ENCODE measurements at regions not wholly inside any gene's neighbourhood (a gene's known extent, or its start where the extent isn't known, plus 50 kb on each side); places are given as distances from the start of the nearest gene placed in this dataset.
"Not testable (repeated sequence)": the region's sequence is repeated elsewhere in the genome, so short reads cannot be mapped to it uniquely, and the experiment has no call there.

- Histone ChIP-seq H3K27ac (ENCODE audit: low read depth in 2 of 2, low read length in 1 of 2) (no peak overlapping the region), H3K4me1 (ENCODE audit: control insufficient read depth in 2 of 2, insufficient read depth in 2 of 2, low read length in 1 of 2) (no peaks in the 10 kb centered on the region), H3K36me3 (ENCODE audit: control insufficient read depth in 2 of 2, insufficient read depth in 2 of 2, low read length in 1 of 2) (no peaks in the 10 kb centered on the region), H3K4me3 (ENCODE audit: low read depth in 1 of 2, low read length in 2 of 2) (no peak overlapping the region), H3K27me3 (ENCODE audit: control insufficient read depth in 1 of 2, insufficient read depth in 2 of 2, low read length in 2 of 2) (peaks cover 0 to 4% of the 10 kb centered on the region in 2 donors), H3K9me3 (ENCODE audit: control insufficient read depth in 2 of 2, insufficient read depth in 1 of 2, low read depth in 1 of 2, low read length in 1 of 2) (no peaks in the 10 kb centered on the region)
- 19 to 40% methylated on average over 8 of the region's 8 CpGs for WGBS, 2 donors
Observed at GRCh38 chr11:128039140-128040021, 548.0 kb downstream of the ETS1 start.

- no peak overlapping the region for H3K4me3 ChIP-seq (ENCODE audit: low read depth in 1 of 2, low read length in 2 of 2)
- H3K27ac ChIP-seq (ENCODE audit: low read depth in 2 of 2, low read length in 1 of 2): no peak overlapping the region
- H3K36me3 ChIP-seq (ENCODE audit: control insufficient read depth in 2 of 2, insufficient read depth in 2 of 2, low read length in 1 of 2): no peaks in the 10 kb centered on the region
- peaks cover 0 to 4% of the 10 kb centered on the region in 2 donors for H3K27me3 ChIP-seq (ENCODE audit: control insufficient read depth in 1 of 2, insufficient read depth in 2 of 2, low read length in 2 of 2)
- 69 to 78% methylated on average over 4 of the region's 4 CpGs for WGBS, 2 donors
- H3K4me1 ChIP-seq (ENCODE audit: control insufficient read depth in 2 of 2, insufficient read depth in 2 of 2, low read length in 1 of 2): no peaks in the 10 kb centered on the region
- no peaks in the 10 kb centered on the region for H3K9me3 ChIP-seq (ENCODE audit: control insufficient read depth in 2 of 2, insufficient read depth in 1 of 2, low read depth in 1 of 2, low read length in 1 of 2)
Observed at GRCh38 chr11:128036556-128037093, 550.7 kb downstream of the ETS1 start.

- H3K4me1 ChIP-seq (ENCODE audit: control insufficient read depth in 2 of 2, insufficient read depth in 2 of 2, low read length in 1 of 2): no peaks in the 10 kb centered on the region
- H3K4me3 ChIP-seq (ENCODE audit: low read depth in 1 of 2, low read length in 2 of 2): no peak overlapping the region
- no peaks in the 10 kb centered on the region for H3K36me3 ChIP-seq (ENCODE audit: control insufficient read depth in 2 of 2, insufficient read depth in 2 of 2, low read length in 1 of 2)
- H3K9me3 ChIP-seq (ENCODE audit: control insufficient read depth in 2 of 2, insufficient read depth in 1 of 2, low read depth in 1 of 2, low read length in 1 of 2): no peaks in the 10 kb centered on the region
- H3K27ac ChIP-seq (ENCODE audit: low read depth in 2 of 2, low read length in 1 of 2): no peak overlapping the region
- 77 to 78% methylated on average over 5 of the region's 5 CpGs for WGBS, 2 donors
- H3K27me3 ChIP-seq (ENCODE audit: control insufficient read depth in 1 of 2, insufficient read depth in 2 of 2, low read length in 2 of 2): peaks cover 0 to 4% of the 10 kb centered on the region in 2 donors
Observed at GRCh38 chr11:128036006-128036405, 551.4 kb downstream of the ETS1 start.

- 51 to 54% methylated on average over 14 of the region's 14 CpGs for WGBS, 2 donors
- not testable (repeated sequence) for H3K27ac ChIP-seq (ENCODE audit: low read depth in 2 of 2, low read length in 1 of 2); H3K9me3 ChIP-seq (ENCODE audit: control insufficient read depth in 2 of 2, insufficient read depth in 1 of 2, low read depth in 1 of 2, low read length in 1 of 2); H3K4me1 ChIP-seq (ENCODE audit: control insufficient read depth in 2 of 2, insufficient read depth in 2 of 2, low read length in 1 of 2); H3K4me3 ChIP-seq (ENCODE audit: low read depth in 1 of 2, low read length in 2 of 2); H3K36me3 ChIP-seq (ENCODE audit: control insufficient read depth in 2 of 2, insufficient read depth in 2 of 2, low read length in 1 of 2); H3K27me3 ChIP-seq (ENCODE audit: control insufficient read depth in 1 of 2, insufficient read depth in 2 of 2, low read length in 2 of 2)
Observed at GRCh38 chr11:128031538-128032134, 555.7 kb downstream of the ETS1 start.

GRCh38 chr11:128029219-128029722 is 558.1 kb downstream of the ETS1 start:
- Histone ChIP-seq H3K36me3 (ENCODE audit: control insufficient read depth in 2 of 2, insufficient read depth in 2 of 2, low read length in 1 of 2) (no peaks in the 10 kb centered on the region), H3K27ac (ENCODE audit: low read depth in 2 of 2, low read length in 1 of 2) (no peak overlapping the region), H3K4me1 (ENCODE audit: control insufficient read depth in 2 of 2, insufficient read depth in 2 of 2, low read length in 1 of 2) (no peaks in the 10 kb centered on the region), H3K4me3 (ENCODE audit: low read depth in 1 of 2, low read length in 2 of 2) (no peak overlapping the region), H3K9me3 (ENCODE audit: control insufficient read depth in 2 of 2, insufficient read depth in 1 of 2, low read depth in 1 of 2, low read length in 1 of 2) (no peaks in the 10 kb centered on the region), H3K27me3 (ENCODE audit: control insufficient read depth in 1 of 2, insufficient read depth in 2 of 2, low read length in 2 of 2) (no peaks in the 10 kb centered on the region)
- WGBS, 2 donors: 1 to 4% methylated on average over 1 of the region's 1 CpG

GRCh38 chr11:128026596-128026995 is 560.8 kb downstream of the ETS1 start:
- Histone ChIP-seq H3K4me1 (ENCODE audit: control insufficient read depth in 2 of 2, insufficient read depth in 2 of 2, low read length in 1 of 2) (no peaks in the 10 kb centered on the region), H3K27me3 (ENCODE audit: control insufficient read depth in 1 of 2, insufficient read depth in 2 of 2, low read length in 2 of 2) (no peaks in the 10 kb centered on the region), H3K9me3 (ENCODE audit: control insufficient read depth in 2 of 2, insufficient read depth in 1 of 2, low read depth in 1 of 2, low read length in 1 of 2) (no peaks in the 10 kb centered on the region), H3K27ac (ENCODE audit: low read depth in 2 of 2, low read length in 1 of 2) (no peak overlapping the region), H3K4me3 (ENCODE audit: low read depth in 1 of 2, low read length in 2 of 2) (no peak overlapping the region), H3K36me3 (ENCODE audit: control insufficient read depth in 2 of 2, insufficient read depth in 2 of 2, low read length in 1 of 2) (no peaks in the 10 kb centered on the region)
- 36 to 39% methylated on average over 6 of the region's 6 CpGs for WGBS, 2 donors

- H3K9me3 ChIP-seq (ENCODE audit: control insufficient read depth in 2 of 2, insufficient read depth in 1 of 2, low read depth in 1 of 2, low read length in 1 of 2): no peaks in the 10 kb centered on the region
- no peak overlapping the region for H3K4me3 ChIP-seq (ENCODE audit: low read depth in 1 of 2, low read length in 2 of 2)
- H3K27ac ChIP-seq (ENCODE audit: low read depth in 2 of 2, low read length in 1 of 2): no peak overlapping the region
- no peaks in the 10 kb centered on the region for H3K36me3 ChIP-seq (ENCODE audit: control insufficient read depth in 2 of 2, insufficient read depth in 2 of 2, low read length in 1 of 2)
- no peaks in the 10 kb centered on the region for H3K27me3 ChIP-seq (ENCODE audit: control insufficient read depth in 1 of 2, insufficient read depth in 2 of 2, low read length in 2 of 2)
- H3K4me1 ChIP-seq (ENCODE audit: control insufficient read depth in 2 of 2, insufficient read depth in 2 of 2, low read length in 1 of 2): no peaks in the 10 kb centered on the region
Observed at GRCh38 chr11:128022761-128023160, 564.6 kb downstream of the ETS1 start.

- no peaks in the 10 kb centered on the region for H3K27me3 ChIP-seq (ENCODE audit: control insufficient read depth in 1 of 2, insufficient read depth in 2 of 2, low read length in 2 of 2)
- no peaks in the 10 kb centered on the region for H3K9me3 ChIP-seq (ENCODE audit: control insufficient read depth in 2 of 2, insufficient read depth in 1 of 2, low read depth in 1 of 2, low read length in 1 of 2)
- no peaks in the 10 kb centered on the region for H3K36me3 ChIP-seq (ENCODE audit: control insufficient read depth in 2 of 2, insufficient read depth in 2 of 2, low read length in 1 of 2)
- no peak overlapping the region for H3K27ac ChIP-seq (ENCODE audit: low read depth in 2 of 2, low read length in 1 of 2)
- no peaks in the 10 kb centered on the region for H3K4me1 ChIP-seq (ENCODE audit: control insufficient read depth in 2 of 2, insufficient read depth in 2 of 2, low read length in 1 of 2)
- no peak overlapping the region for H3K4me3 ChIP-seq (ENCODE audit: low read depth in 1 of 2, low read length in 2 of 2)
- 69 to 72% methylated on average over 3 of the region's 3 CpGs for WGBS, 2 donors
Observed at GRCh38 chr11:128022007-128022368, 565.4 kb downstream of the ETS1 start.

GRCh38 chr11:128021349-128022006 is 565.9 kb downstream of the ETS1 start:
- no peaks in the 10 kb centered on the region for H3K4me1 ChIP-seq (ENCODE audit: control insufficient read depth in 2 of 2, insufficient read depth in 2 of 2, low read length in 1 of 2)
- 32 to 42% methylated on average over 5 of the region's 5 CpGs for WGBS, 2 donors
- no peaks in the 10 kb centered on the region for H3K36me3 ChIP-seq (ENCODE audit: control insufficient read depth in 2 of 2, insufficient read depth in 2 of 2, low read length in 1 of 2)
- H3K27me3 ChIP-seq (ENCODE audit: control insufficient read depth in 1 of 2, insufficient read depth in 2 of 2, low read length in 2 of 2): no peaks in the 10 kb centered on the region
- no peak overlapping the region for H3K4me3 ChIP-seq (ENCODE audit: low read depth in 1 of 2, low read length in 2 of 2)
- no peaks in the 10 kb centered on the region for H3K9me3 ChIP-seq (ENCODE audit: control insufficient read depth in 2 of 2, insufficient read depth in 1 of 2, low read depth in 1 of 2, low read length in 1 of 2)
- H3K27ac ChIP-seq (ENCODE audit: low read depth in 2 of 2, low read length in 1 of 2): no peak overlapping the region

Measured in esophagus (tissue), 2 donors.